ENCODE measurements at regions not wholly inside any gene's neighbourhood (a gene's known extent, or its start where the extent isn't known, plus 50 kb on each side); places are given as distances from the start of the nearest gene placed in this dataset.

GRCh38 chr6:23176883-23177282 is 607.5 kb downstream of the HDGFL1 start:
- TF ChIP-seq CTCF (IDR thresholded peaks at IDR 0.05; ENCODE audit: poor library complexity) (peak; percentile 48), EZH2 (IDR thresholded peaks at IDR 0.05; ENCODE audit: borderline replicate concordance) (no peak), EZH2phosphoT487 (IDR thresholded peaks at IDR 0.05; ENCODE audit: low read depth, severe bottlenecking, unreplicated experiment) (no peak)
